Prostate gland (tissue), 2 donors: ENCODE measurements at regions not wholly inside any gene's neighbourhood (a gene's known extent, or its start where the extent isn't known, plus 50 kb on each side); places are given as distances from the start of the nearest gene placed in this dataset.

Experiments
- CTCF ChIP-seq, 4 experiments: fragments of 200-600 bp in 2 of 4; fragments of 450-650 bp in 2 of 4; sonication (generic) in 2 of 4; IDR thresholded peaks; 1 replicate in 3 of 4; 2 replicates in 1 of 4; pipeline ENCODE4 v1.5.1; 2016 to 2019; ENCODE audit warnings: antibody characterized with exemption in 4 of 4, mild to moderate bottlenecking in 2 of 4, moderate library complexity in 2 of 4
- POLR2AphosphoS5 ChIP-seq: sonication (generic); formaldehyde crosslinking; IDR thresholded peaks from one replicate; pipeline ENCODE4 v1.6.1; 2017; ENCODE audit warnings: antibody characterized with exemption

GRCh38 chr10:59037018-59037389, 139.4 kb upstream of the PHYHIPL start:
- TF ChIP-seq POLR2AphosphoS5 (no peak), CTCF (IDR thresholded peaks at IDR 0.05) (no peak)
